Superior temporal gyrus (tissue), 1 donor: ENCODE measurements at regions not wholly inside any gene's neighbourhood (a gene's known extent, or its start where the extent isn't known, plus 50 kb on each side); places are given as distances from the start of the nearest gene placed in this dataset.

Experiments used
- DNase-seq: peaks from one replicate; pipeline ENCODE4 v3.0.0-alpha.2; 2016; ENCODE audit errors: extremely low spot score

DNA sequence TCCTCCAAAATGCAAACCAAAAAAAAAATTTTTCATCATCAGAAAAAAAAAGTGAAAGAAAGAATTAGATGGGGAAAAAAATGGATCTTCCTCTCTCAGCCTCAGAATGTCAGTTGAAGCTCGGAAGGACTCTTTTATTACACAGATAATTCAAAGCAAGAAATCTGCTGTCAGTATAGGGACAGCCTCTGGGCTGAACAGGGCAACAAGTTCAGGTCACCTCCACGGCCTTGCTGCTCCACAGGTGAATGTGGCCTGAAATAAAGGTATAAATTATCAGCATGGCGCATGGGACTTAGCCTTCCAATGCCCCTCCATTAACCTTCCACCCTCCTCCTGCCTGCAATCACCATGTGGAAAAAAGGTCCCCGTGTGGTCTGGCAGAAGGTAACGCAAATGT lies 316.8 kb upstream of the POU3F3 start:
- no peak for DNase-seq

DNA sequence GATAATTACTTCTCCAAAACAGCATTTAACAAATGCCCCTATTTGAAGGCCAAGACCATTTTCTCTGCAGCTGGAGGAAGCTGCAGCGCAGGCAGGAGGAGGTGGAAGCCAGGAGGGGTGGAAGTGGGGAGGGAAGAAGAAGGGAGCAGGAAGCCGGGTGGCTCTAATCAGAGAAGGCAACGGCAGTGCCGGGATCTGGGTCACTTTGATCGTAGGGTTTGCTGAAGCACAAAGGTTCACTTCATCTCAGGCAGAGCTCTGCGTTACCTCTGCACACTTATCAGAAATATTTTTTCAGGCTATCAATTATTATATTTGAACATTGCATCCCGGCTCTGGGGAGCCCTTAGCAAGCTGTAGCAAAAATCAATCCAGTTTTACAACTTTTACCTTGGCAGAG lies 315.8 kb upstream of the POU3F3 start:
- DNase-seq: no peak

DNA sequence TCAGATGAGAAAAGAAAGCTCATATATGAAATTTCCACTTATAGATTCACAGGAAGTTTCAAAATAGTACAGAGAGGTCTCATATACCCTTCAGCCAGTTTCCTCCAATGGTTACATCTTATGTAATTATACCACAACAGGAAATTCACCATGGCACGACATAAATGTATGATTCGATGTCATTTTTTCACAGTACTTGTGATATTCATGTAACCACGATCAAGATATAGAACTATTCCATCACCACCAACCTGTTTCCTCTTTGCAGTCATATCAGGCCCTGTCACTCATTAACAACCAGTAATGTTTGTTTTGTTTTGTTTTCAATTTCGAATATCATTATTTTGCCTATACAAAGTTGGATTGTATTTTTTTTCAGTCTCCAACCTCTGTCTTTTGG lies 314.3 kb upstream of the POU3F3 start:
- no peak for DNase-seq

DNA sequence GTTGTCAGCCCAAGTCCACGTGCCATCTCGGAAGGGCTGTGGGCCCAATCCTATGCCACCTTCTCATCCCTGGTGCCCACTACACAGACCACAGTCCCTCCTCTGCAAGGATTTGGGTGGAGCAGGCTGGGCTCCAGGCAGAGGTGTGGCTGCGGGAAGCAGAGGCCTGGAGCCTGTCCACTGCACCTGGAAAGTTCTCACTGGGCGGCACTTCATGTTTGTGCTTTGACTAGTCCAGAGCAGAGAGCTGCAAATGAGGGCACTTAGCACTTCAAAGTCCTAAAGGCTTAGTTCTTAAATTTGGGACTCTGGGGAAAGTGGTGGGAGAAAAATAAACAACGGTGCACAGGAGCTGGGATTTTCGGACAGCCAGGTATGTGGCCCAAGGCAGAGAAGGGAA lies 308.9 kb upstream of the POU3F3 start:
- no peak for DNase-seq

DNA sequence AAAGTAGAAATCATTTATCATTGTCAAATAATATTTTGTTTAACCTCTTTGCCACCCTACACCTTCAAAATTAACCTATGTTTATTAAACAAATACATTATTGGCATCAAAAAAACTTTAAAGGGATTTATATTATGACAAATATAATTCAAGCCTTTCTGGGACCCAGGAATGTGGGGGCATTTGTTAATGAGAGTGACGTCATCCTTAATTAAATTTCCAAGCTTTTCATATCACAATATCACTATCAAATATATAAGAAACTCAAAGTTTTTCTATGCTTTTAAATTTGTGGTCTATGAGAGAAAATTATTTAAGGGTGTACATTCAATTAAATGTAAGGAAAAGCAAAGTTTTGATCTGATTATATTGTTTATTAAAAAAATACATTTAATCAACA lies 307.4 kb upstream of the POU3F3 start:
- no peak for DNase-seq

DNA sequence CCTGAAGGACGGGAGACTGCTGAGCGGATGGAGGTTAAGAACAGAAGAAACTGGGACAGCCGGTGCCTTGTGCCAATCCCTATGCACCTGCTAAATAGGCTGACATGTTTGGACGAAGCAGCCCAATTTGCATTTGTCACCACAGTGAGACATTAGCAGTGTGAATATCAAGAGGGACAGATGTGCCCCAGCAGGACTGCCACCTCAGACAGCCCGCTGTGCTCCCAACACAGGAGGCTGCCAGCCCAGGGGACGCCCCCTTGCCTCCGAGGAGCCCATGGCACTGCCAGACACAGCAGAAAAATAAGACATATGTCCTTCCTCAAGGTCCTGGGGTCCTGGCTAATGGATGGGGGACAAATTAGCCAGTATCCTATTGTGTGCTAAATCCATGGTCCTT lies 306.7 kb upstream of the POU3F3 start:
- no peak for DNase-seq

DNA sequence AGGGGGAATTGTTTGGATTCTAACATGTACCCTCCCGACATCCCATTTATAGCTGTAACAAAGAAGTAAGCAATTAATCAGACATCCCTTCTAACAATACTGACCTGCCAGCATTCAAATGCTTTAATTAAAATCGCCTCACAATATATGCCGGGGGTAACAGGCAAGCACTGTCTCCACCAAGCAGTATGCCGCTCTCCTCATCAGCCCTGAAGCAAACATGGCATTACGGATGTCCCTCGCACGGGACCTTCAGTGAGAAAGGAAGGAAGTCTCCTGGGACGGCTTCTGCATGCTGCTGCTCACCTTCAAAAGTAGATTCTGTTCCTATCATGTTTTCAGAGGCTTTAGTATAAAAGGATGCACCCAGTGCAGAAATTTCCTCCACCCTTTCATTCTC lies 292.7 kb upstream of the POU3F3 start:
- DNase-seq: no peak

DNA sequence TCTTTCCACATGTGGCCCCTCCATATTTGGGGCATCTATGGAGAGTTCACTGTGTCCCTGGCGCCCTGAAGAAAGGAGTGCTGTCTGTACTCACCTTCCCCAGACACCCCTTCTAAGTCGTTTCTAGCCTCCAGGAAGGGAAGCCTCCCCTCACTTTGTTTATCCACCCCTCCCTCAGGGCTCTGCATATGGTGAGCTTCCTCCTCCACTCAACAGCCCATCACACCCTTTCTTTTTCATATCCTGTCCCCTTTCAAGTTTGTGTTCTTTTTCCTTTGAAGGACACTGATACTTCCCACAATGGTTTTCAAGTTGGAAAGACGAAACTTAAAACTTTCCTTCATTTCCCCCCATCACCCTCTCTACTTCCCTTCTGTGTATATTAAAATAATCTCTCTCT lies 291.4 kb upstream of the POU3F3 start:
- DNase-seq: no peak

DNA sequence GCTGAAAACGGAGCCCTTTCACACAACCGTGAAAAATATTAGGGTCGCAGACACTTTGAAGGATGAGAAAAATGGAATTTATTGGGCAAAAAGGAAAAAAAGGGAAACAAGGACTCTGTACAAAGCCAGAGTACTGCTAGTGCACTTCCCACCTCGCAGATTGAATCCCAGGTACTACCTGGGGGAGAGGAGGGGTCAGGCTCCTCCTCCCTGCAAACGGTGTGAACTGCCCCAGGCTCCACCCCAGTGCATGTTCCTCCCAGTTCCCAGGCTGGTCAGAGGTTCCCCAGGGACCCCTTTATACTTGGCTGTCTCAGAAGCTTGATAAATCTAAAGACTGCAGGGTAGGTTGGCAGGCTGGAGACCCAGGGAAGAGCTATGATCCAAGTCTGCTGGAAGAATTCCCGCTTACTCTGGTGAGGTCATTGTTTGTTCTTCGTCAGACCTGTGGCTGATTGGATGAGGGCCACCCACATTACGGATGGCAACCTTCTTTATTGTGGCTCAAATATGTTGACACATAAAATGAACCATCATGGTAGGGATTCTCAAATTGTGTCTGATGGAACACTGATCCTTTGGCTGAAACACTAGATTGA lies 290.4 kb upstream of the POU3F3 start:
- no peak for DNase-seq

DNA sequence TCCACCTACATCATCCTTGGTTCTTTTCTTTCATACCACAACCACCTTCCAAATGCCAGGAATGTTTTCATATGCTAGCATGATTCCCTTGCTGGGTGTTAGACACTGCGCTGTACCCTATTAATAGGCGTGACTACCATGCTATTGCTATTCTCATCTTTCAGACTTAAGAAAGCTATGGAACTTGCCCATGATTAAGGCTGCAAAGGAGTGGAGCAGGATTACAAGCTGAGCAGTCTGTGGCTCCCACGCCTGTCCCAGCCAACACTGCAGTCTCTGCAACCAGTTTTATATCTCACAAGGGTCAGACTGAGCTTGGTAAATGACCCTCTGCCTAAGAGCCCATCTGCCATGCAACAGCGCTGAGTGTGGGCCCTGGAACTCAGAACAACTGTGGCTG lies 285.7 kb upstream of the POU3F3 start:
- no peak for DNase-seq

DNA sequence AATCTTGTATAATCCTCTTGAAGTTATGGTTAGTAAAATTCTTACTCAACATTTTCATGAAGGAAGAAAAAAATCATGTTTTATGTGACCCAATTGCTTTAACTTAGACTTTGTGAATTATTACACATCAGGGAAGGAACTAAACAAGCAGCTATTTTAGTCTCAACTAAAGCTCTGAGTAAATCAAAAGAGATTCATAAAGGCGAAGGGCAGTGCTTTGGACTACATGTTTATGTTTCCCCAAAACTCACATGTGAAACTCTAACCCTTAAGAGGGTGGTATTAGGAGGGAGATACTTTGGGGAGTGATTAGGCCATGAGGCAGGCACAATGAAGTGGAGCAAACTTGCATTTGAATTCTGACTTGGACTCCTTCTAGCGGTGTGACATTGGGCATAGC lies 283.7 kb upstream of the POU3F3 start:
- no peak for DNase-seq

DNA sequence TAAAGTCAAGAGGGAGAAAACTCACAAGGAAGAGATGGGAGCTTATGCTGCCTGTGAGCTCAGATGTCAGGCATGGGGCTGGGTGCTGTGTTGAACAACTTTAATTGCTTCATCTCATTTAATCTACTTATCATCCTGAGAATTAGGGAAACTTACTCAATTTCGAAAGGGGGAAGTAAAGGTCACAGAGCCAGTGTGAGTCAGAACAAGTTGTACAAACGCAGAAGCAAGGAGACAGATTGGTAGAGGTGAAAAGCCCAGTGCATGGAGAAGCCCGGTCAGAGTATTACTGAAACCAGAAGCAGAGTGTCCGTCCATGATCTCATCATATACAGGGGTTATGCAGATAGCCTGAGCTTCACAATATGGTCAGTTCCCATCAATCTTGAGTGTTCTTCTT lies 281.1 kb upstream of the POU3F3 start:
- no peak for DNase-seq

DNA sequence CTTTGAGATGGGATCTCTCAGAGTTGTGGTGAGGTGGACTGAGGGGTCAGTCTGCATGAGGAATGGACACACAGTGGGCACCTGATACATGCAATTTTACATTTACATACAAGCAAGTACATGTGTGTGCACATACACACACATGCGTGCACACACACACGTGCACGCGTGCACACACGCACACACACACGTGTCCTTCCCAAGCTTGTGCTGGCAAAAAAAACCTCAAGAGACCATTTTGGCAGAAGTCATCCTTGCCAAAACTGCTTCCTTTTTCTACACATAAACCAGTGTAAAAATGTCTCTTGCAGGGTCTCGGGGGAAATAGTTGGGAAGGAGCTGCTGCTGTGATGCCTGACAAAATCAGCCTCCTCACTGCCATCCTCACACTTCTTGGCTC lies 279.5 kb upstream of the POU3F3 start:
- DNase-seq: no peak

DNA sequence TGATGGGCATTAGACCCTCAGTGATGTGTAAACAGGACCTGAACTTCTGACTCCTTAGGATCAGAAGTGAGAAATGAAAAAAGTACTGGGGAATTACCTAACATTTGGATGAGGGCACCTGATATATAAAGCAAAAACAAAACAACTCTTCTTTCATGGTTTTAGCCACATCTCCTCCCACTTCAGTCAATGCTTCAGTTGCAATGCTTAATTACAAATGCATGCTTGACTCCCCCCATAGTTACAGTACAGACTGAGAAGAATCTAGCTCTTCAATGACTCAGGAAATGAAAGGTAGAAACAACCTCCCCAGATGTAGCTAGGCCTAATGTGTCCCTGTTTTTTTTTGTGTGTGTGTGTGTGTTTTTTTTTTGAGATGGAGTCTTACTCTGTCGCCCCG lies 276.8 kb upstream of the POU3F3 start:
- DNase-seq: no peak

DNA sequence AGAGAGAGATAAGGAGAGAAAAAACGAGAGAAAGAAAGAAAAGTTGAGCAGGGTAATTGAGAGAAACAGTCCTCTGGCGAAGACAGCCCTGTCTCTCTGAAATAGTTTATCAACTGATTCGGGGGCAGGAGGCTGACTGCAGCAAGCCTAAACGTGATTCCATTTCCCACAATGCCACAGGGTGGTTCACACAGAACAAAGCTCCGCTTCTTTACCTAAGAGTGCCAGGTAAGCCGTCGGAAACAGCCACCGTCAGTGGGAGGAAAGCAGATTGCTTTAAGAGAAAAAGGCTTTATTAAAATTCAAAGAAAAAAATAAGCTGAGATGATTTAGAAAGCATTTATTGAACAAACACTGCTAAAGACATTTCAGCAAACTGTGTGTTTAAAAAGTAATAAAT lies 271.4 kb upstream of the POU3F3 start:
- no peak for DNase-seq

DNA sequence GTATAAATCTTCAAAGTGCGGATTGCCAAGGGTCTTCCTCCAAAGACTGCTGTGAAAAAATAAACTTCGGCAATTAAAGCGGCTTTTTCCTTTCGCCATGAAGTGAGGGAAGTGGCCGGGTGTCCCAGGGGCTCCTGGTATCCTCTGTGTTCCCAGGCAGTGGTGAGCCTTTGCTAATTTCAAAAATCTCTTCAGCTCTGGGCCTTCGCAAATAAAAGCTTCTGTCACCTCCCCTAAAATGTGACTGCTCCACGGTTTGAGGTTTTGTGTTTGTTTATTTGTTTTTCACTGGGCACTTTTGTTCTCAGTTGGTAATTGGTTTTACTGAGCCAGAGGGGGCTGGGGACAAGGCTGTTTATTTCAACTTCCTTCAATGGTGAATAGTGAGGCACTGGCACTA lies 270.1 kb upstream of the POU3F3 start:
- no peak for DNase-seq

DNA sequence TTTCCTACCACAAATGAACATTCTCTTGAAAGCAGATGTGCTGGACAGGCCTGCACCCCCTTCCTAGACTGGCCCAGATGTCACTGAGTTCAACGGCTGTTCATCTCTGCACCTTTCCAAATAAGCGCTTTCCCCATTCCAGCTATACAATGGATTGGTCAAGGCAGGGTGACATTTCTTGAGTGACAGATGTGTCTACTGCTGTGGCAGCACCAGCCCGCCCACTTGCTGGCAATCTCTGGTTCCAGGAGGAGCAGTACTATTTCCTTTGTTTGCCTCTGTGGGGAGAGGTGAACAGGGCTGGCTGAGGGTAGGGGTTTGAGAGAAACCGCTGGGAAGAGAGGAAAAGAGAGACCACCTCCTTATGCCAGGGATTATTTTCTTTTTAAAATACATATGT lies 269.5 kb upstream of the POU3F3 start:
- DNase-seq: peak; percentile 22

DNA sequence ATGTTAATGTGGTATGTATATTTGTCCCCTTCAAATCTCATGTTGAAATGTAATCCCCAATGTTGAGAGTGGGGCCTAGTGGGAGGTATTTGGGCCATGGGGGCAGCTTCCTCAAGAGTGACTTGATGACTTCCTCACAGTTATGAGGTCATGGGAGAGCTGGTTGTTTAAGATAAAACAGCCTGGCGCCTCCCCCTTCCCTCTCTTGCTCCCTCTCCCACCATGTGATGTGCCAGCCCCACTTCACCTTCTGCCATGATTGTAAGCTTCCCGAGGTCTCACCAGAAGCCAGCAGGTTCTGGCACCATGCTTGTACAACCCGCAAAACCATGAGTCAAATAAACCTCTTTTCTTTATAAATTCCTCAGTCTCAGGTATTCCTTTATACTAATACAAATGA lies 258.3 kb upstream of the POU3F3 start:
- no peak for DNase-seq

DNA sequence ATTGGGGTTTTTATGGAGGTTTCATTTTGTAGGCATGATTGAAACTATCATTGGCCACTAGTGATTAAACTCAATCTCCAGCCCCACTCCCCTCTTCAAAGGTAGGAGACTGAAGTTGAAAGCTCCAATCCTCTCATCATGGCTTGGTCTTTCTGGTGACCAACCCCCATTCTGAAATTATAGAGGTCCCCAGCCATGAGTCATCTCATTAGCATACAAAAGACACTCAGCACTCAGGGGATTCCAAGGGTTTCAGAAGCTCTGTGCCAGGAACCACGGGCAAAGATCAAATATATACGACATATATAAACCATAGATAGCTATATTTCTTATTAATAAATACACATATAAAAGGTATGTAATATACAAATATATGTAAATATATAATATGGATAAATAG lies 256.0 kb upstream of the POU3F3 start:
- DNase-seq: no peak

DNA sequence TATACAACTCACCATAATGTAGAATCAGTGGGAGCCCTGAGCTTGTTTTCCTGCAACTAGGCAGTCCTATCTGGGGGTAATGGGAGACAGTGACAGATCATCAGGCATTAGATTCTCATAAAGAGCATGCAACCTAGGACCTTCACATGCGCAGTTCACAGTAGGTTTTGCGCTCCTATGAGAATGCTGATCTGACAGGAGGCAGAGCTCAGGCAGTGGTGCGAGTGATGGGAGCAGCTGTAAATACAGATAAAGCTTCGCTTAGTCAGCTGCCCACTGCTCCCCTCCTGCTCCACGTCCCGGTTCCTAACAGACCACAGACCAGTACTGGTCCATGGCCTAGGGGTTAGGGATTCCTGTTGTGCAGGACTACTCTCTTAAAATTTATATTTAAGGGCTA lies 255.3 kb upstream of the POU3F3 start:
- no peak for DNase-seq

DNA sequence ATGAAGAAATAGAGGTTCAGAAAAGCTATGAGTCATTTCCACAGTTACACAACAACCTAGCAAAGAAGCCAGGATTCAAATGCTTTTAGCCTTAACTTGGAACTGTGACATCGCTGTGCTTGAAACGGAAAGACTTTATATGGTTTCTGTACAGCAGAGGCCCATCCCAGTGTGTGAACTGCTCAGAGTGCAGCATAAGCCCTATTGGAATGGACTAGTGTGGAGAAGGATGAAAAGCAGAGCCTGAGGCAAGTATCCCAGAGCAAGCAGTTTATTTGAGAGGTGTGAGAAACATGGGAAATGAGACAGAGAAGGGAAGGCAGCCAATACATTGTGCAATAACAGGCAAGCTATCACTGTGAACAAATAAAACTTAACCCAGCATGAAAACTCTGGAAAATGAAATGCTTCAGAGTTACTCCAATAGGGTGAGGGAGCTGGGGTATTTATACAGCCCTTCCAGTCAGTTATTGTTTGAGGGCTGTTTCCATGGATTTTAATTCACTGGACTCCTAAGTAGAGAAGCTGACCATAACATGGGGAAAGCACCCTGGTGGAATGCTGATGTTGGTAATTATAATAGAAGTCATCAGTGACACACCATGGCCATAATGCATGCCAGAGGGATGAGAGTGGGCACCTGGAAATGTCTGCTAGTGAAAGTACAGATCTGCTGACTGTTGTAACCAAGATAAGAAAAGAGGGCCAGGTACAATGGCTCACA lies 254.0 kb upstream of the POU3F3 start:
- DNase-seq: peak; percentile 68

DNA sequence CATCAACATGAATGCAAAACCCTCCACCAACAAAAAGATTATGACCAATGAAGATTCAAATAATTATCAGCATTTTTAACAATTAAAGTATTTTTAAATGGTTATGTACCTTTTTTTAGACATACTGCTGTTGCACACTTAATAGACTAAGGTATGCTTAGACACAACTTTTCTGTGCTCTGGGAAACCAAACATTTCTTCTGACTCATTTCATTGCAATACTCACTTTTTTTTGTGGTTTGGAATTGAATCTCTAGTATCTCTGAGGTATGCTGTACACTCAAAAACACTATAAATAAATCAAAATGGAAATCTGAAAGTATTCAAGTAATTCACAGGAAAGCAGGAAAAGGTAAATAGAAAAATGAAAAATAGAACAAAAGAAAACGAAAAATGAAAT lies 247.9 kb upstream of the POU3F3 start:
- DNase-seq: no peak

DNA sequence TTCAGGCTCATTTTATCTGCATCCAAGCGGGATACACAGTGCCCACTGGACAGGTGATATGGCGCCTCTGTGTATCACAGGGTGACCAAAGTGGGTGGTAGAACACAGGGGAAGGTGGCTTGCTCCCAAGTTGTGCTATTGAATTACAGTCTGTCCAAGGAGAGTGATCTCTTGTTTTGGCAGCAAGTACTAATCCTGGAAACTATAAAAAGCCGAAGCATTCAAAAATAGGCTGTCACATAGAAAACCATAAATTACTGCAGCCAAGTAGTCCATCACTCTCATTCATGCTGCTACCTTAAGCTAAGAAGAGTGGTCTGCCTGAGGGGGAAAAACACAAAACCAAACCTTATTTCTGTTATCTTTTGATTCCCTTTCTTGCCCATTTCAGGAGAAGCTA lies 237.1 kb upstream of the POU3F3 start:
- DNase-seq: peak; percentile 57

DNA sequence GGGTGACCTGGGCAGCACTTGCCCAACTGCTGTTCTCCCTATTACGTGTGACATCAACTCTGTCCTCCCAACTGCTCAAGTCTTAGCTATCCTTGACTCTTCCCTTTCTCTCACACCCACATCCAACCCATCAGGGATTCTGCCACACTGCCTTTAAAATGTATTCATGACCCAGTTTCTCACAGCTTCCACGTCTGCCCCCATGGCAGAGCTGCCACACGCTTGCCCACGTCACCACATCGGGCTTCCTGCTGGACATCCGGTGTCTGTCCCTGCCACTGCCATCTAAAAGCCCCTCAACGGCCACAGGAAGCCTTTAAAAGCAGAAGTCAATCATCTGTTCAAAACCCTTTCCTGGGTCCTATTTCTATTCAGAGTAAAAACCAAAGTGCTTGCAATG lies 233.1 kb upstream of the POU3F3 start:
- no peak for DNase-seq
